ENCODE measurements at regions not wholly inside any gene's neighbourhood (a gene's known extent, or its start where the extent isn't known, plus 50 kb on each side); places are given as distances from the start of the nearest gene placed in this dataset.

GRCh38 chr2:217398101-217398500, 538.2 kb upstream of the TNP1 start:
- TF ChIP-seq CTCF (IDR thresholded peaks at IDR 0.05): no peak
- TF ChIP-seq POLR2A (IDR thresholded peaks at IDR 0.05): no peak
